ENCODE measurements at regions not wholly inside any gene's neighbourhood (a gene's known extent, or its start where the extent isn't known, plus 50 kb on each side); places are given as distances from the start of the nearest gene placed in this dataset.
"Not testable (repeated sequence)": the region's sequence is repeated elsewhere in the genome, so short reads cannot be mapped to it uniquely, and the experiment has no call there.

- Histone ChIP-seq H3K9ac (no peak overlapping the region), H3K27me3 (no peaks in the 10 kb centered on the region), H3K9me3 (replicated peaks in 1 of 11) (no peaks in the 10 kb centered on the region), H3K36me3 (no peaks in the 10 kb centered on the region), H3K4me1 (no peaks in the 10 kb centered on the region), H3K27ac (no peak overlapping the region), H3K4me3 (no peak overlapping the region), H4K20me1 (no peaks in the 10 kb centered on the region), H3K4me2 (no peak overlapping the region)
- no peak for TF ChIP-seq Cebpa-rat (IDR thresholded peaks at IDR 0.05)
Measured at GRCh38 chr4:13992041-13992440, 364.5 kb upstream of the BOD1L1 start.

GRCh38 chr4:13992975-13993520, 365.5 kb upstream of the BOD1L1 start:
- Histone ChIP-seq H3K4me1 (no peaks in the 10 kb centered on the region), H3K27ac (no peak overlapping the region), H3K9me3 (replicated peaks in 1 of 11) (no peaks in the 10 kb centered on the region)

GRCh38 chr4:13994016-13994415, 366.5 kb upstream of the BOD1L1 start:
- H3K9ac ChIP-seq, result no peak overlapping the region
- no peaks in the 10 kb centered on the region for H3K27me3 ChIP-seq
- no peak for TF ChIP-seq Cebpa-rat (IDR thresholded peaks at IDR 0.05)
- no peaks in the 10 kb centered on the region for H3K4me1 ChIP-seq
- no peak overlapping the region for H3K27ac ChIP-seq
- no peaks in the 10 kb centered on the region for H3K9me3 ChIP-seq (replicated peaks in 1 of 11)
- H3K4me2 ChIP-seq, result no peak overlapping the region
- no peaks in the 10 kb centered on the region for H4K20me1 ChIP-seq
- H3K4me3 ChIP-seq, result no peak overlapping the region
- H3K36me3 ChIP-seq, result no peaks in the 10 kb centered on the region

More at GRCh38 chr4:13992975-13993520, 365.5 kb upstream of the BOD1L1 start:
- TF ChIP-seq Cebpa-rat (IDR thresholded peaks at IDR 0.05), result peak in 3 of 11 experiments; percentile 22 to 55 (median 40); a peak in 3 of 22 replicates
- Histone ChIP-seq H3K4me3 (no peak overlapping the region), H3K9ac (no peak overlapping the region), H4K20me1 (no peaks in the 10 kb centered on the region), H3K36me3 (no peaks in the 10 kb centered on the region), H3K4me2 (no peak overlapping the region), H3K27me3 (no peaks in the 10 kb centered on the region)

- H3K4me2 ChIP-seq, result no peak overlapping the region
- no peaks in the 10 kb centered on the region for H3K4me1 ChIP-seq
- TF ChIP-seq Cebpa-rat (IDR thresholded peaks at IDR 0.05), result no peak
- H3K27me3 ChIP-seq, result no peaks in the 10 kb centered on the region
- no peak overlapping the region for H3K27ac ChIP-seq
- peaks cover 32 to 36% (median 33%) of the 10 kb centered on the region in 11 experiments for H3K9me3 ChIP-seq (replicated peaks in 1 of 11)
- no peaks in the 10 kb centered on the region for H4K20me1 ChIP-seq
- no peak overlapping the region for H3K9ac ChIP-seq
- no peak overlapping the region for H3K4me3 ChIP-seq
- H3K36me3 ChIP-seq, result peaks cover 0 to 5% (median 0%) of the 10 kb centered on the region in 11 experiments; a peak in 3 of 22 replicates
Measured at GRCh38 chr4:13998850-13999445, 371.4 kb upstream of the BOD1L1 start.

- peaks cover 35 to 42% (median 37%) of the 10 kb centered on the region in 11 experiments for H3K9me3 ChIP-seq (replicated peaks in 1 of 11)
- no peaks in the 10 kb centered on the region for H3K27me3 ChIP-seq
Measured at GRCh38 chr4:14000091-14000814, 372.7 kb upstream of the BOD1L1 start.

GRCh38 chr4:14002331-14002730, 374.8 kb upstream of the BOD1L1 start:
- not testable (repeated sequence) for H3K9ac ChIP-seq, H3K27ac ChIP-seq, H4K20me1 ChIP-seq, H3K4me2 ChIP-seq, H3K36me3 ChIP-seq, H3K27me3 ChIP-seq, H3K4me1 ChIP-seq
- Histone ChIP-seq H3K4me3 (peak overlapping the region in 2 of 10 experiments; percentile 21 to 29; a peak in 1 of 20 replicates), H3K9me3 (replicated peaks in 1 of 11) (peaks cover 35 to 42% (median 37%) of the 10 kb centered on the region in 11 experiments)

More at GRCh38 chr4:14000091-14000814, 372.7 kb upstream of the BOD1L1 start:
- H3K36me3 ChIP-seq, result peaks cover 0 to 5% (median 0%) of the 10 kb centered on the region in 11 experiments; a peak in 3 of 22 replicates
- no peak overlapping the region for H3K4me2 ChIP-seq
- no peaks in the 10 kb centered on the region for H3K4me1 ChIP-seq
- no peak overlapping the region for H3K27ac ChIP-seq
- H3K9ac ChIP-seq, result no peak overlapping the region
- no peak overlapping the region for H3K4me3 ChIP-seq
- TF ChIP-seq Cebpa-rat (IDR thresholded peaks at IDR 0.05), result no peak
- no peaks in the 10 kb centered on the region for H4K20me1 ChIP-seq

- Histone ChIP-seq H3K27me3 (no peaks in the 10 kb centered on the region), H3K27ac (no peak overlapping the region), H3K9ac (no peak overlapping the region), H3K36me3 (no peaks in the 10 kb centered on the region), H3K9me3 (replicated peaks in 1 of 11) (peaks cover 7 to 13% (median 8%) of the 10 kb centered on the region in 11 experiments), H3K4me2 (peak overlapping the region in 3 of 11 experiments; percentile 5 to 27 (median 15); a peak in 2 of 22 replicates), H4K20me1 (no peaks in the 10 kb centered on the region), H3K4me1 (peaks cover 0 to 12% (median 0%) of the 10 kb centered on the region in 10 experiments; a peak in 7 of 20 replicates), H3K4me3 (no peak overlapping the region)
- TF ChIP-seq Cebpa-rat (IDR thresholded peaks at IDR 0.05), result no peak
Measured at GRCh38 chr4:14008494-14008893, 381.0 kb upstream of the BOD1L1 start.

GRCh38 chr4:14018191-14018853, 390.8 kb upstream of the BOD1L1 start:
- Histone ChIP-seq H3K4me2 (peak overlapping the region in 2 of 11 experiments; percentile 1 to 6; a peak in 1 of 22 replicates), H4K20me1 (no peaks in the 10 kb centered on the region), H3K9ac (no peak overlapping the region), H3K9me3 (replicated peaks in 1 of 11) (peaks cover 14 to 23% (median 20%) of the 10 kb centered on the region in 11 experiments), H3K4me1 (peaks cover 0 to 8% (median 0%) of the 10 kb centered on the region in 10 experiments; a peak in 3 of 20 replicates), H3K4me3 (no peak overlapping the region), H3K27ac (no peak overlapping the region), H3K27me3 (no peaks in the 10 kb centered on the region), H3K36me3 (no peaks in the 10 kb centered on the region)
- no peak for TF ChIP-seq Cebpa-rat (IDR thresholded peaks at IDR 0.05)

- H3K4me1 ChIP-seq, result peaks cover 0 to 8% (median 0%) of the 10 kb centered on the region in 10 experiments; a peak in 5 of 20 replicates
- H3K27ac ChIP-seq, result no peak overlapping the region
- H3K36me3 ChIP-seq, result no peaks in the 10 kb centered on the region
- H3K4me3 ChIP-seq, result no peak overlapping the region
- no peaks in the 10 kb centered on the region; a peak in 1 of 22 replicates for H3K9me3 ChIP-seq (replicated peaks in 1 of 11)
- no peak overlapping the region for H3K4me2 ChIP-seq
- H3K9ac ChIP-seq, result no peak overlapping the region
- TF ChIP-seq Cebpa-rat (IDR thresholded peaks at IDR 0.05), result no peak
- no peaks in the 10 kb centered on the region for H4K20me1 ChIP-seq
- H3K27me3 ChIP-seq, result no peaks in the 10 kb centered on the region
Measured at GRCh38 chr4:14022456-14022855, 394.9 kb upstream of the BOD1L1 start.

Data from BLaER1 treated with 17β-estradiol and CSF1 and Interleukin-3, amounts not matched to agents 10 nM and 100 nM (cell line).